AG04449 (cell line): ENCODE measurements at regions not wholly inside any gene's neighbourhood (a gene's known extent, or its start where the extent isn't known, plus 50 kb on each side); places are given as distances from the start of the nearest gene placed in this dataset.

Experiments used
- CTCF ChIA-PET: fragments of 350-600 bp; formaldehyde crosslinking; extraction: SDS; loops from one replicate; lab custom pipeline; 2021; ENCODE audit warnings: antibody characterized with exemption; lab: Yijun Ruan, JAX
- POLR2A ChIA-PET: fragments of 400-600, 350-600 bp; formaldehyde crosslinking; extraction: SDS; loops from one replicate; lab custom pipeline; 2020; ENCODE audit warnings: antibody characterized with exemption, inconsistent platforms; lab: Yijun Ruan, JAX
- DNase-seq: peaks from one replicate; pipeline ENCODE4 v3.0.0-alpha.2; 2010; ENCODE audit warnings: low read depth, low spot score
- H3K4me3 ChIP-seq: 2 replicates; pipeline ENCODE4 v1.5.1; 2011; ENCODE audit warnings: low read depth, mild to moderate bottlenecking, control low read depth, low read length
- TF ChIP-seq, protein P1 (sequence below): IDR thresholded peaks from one replicate; pipeline ENCODE4 v1.5.1; 2011; ENCODE audit warnings: mild to moderate bottlenecking, moderate library complexity, low read length, control low read depth, inconsistent platforms; ENCODE audit not compliant: insufficient read depth; ENCODE audit errors: missing control alignments

DNA sequence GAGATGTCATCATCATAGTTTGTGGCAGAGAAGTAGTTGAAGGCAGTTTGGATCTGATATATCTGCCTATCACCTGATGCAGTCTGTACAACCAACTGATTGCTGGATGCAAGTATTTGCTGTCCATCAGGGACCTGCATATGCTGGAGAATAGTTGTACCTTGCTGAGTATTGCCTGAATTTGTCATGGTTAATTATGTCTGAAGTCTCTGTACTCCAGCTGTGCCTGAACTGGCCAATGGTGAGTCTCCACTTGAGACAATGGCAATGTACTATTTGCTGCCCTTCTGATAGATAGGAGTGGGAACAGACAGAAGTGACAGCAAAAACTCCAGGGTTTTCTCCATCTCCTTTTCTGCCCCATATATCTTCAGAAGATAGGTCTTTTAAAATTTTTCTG, 531.5 kb downstream of the EPHA7 start:
- TF ChIP-seq, protein P1, sequence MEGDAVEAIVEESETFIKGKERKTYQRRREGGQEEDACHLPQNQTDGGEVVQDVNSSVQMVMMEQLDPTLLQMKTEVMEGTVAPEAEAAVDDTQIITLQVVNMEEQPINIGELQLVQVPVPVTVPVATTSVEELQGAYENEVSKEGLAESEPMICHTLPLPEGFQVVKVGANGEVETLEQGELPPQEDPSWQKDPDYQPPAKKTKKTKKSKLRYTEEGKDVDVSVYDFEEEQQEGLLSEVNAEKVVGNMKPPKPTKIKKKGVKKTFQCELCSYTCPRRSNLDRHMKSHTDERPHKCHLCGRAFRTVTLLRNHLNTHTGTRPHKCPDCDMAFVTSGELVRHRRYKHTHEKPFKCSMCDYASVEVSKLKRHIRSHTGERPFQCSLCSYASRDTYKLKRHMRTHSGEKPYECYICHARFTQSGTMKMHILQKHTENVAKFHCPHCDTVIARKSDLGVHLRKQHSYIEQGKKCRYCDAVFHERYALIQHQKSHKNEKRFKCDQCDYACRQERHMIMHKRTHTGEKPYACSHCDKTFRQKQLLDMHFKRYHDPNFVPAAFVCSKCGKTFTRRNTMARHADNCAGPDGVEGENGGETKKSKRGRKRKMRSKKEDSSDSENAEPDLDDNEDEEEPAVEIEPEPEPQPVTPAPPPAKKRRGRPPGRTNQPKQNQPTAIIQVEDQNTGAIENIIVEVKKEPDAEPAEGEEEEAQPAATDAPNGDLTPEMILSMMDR = no peak
- ChIA-PET POLR2A (no interaction called here), CTCF (no interaction called here)
- no peak for DNase-seq
- H3K4me3 ChIP-seq = no peak overlapping the region

GRCh38 chr6:92879526-92879925, 539.8 kb downstream of the EPHA7 start:
- CTCF ChIA-PET = no interaction called here

GRCh38 chr6:92864966-92865555, 554.3 kb downstream of the EPHA7 start:
- DNase-seq = no peak
- CTCF ChIA-PET = no interaction called here
- POLR2A ChIA-PET = no interaction called here
- TF ChIP-seq, protein P1 = no peak
- H3K4me3 ChIP-seq = no peak overlapping the region

More at GRCh38 chr6:92879526-92879925, 539.8 kb downstream of the EPHA7 start:
- POLR2A ChIA-PET = no interaction called here
- TF ChIP-seq, protein P1 = no peak
- no peak for DNase-seq
- no peak overlapping the region for H3K4me3 ChIP-seq

DNA sequence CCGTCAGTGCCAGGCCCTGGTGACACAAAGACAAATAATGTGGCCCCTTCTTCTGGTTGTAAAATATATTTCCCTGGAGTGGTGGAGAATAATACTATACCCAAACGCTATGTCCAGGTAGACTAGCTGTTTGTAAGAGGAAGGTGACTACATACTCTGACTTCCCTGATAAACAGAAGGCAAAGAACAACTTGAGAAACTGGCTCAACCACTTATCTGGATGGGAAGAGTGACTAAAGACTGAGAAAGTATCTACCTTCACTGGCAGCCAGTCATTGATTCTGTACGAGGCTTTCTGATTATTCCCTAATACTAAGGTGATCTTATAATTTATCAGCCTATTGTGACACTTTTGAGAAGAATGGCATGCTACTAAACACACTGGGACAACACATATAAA, 569.7 kb downstream of the EPHA7 start:
- TF ChIP-seq, protein P1 = no peak
- H3K4me3 ChIP-seq = no peak overlapping the region
- POLR2A ChIA-PET = no interaction called here
- no peak for DNase-seq
- CTCF ChIA-PET = no interaction called here

DNA sequence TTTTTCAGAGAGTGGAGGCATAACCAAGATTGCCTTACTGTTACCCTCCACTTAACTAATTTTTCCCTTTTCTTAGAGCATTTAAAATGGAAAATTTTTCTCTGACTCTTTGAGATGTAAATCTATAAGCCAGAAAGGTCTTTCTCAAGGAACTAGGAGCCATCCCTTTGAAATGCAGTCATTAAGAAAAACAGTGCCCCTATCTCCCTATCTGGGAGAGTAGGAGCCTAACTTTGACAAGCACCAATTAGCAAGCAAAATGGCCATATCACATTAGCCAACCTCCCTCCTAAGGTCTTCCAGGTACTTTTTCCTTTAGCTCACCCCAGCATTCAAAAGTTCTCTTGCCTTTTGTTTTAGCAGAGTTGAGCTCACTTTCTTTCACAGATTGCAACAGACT, 570.5 kb downstream of the EPHA7 start:
- H3K4me3 ChIP-seq = no peak overlapping the region
- TF ChIP-seq, protein P1 = no peak
- CTCF ChIA-PET = no interaction called here
- POLR2A ChIA-PET = no interaction called here
- DNase-seq = no peak

DNA sequence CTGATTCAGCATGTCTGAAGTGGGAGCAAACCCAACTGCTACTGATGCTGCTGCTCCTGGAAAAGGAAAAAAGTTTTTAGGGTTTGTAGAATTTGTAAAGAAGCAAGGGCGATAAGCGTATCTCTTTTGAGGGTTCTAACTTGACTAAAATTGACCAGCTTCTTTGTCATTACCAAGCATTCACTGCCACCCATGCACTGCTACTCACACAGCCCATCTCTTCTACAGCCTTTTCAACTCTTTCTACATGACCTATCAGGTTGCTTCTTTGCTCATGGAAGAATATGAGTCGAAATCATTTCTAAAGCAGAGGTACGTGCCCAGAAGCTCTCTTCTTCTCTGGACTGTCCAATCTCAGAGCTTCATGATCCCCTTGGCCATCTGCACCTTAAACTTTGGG, 570.9 kb downstream of the EPHA7 start:
- no peak for DNase-seq
- TF ChIP-seq, protein P1 = no peak
- ChIA-PET CTCF (no interaction called here), POLR2A (no interaction called here)
- H3K4me3 ChIP-seq = no peak overlapping the region
